Caco-2 (cell line): ENCODE measurements at regions not wholly inside any gene's neighbourhood (a gene's known extent, or its start where the extent isn't known, plus 50 kb on each side); places are given as distances from the start of the nearest gene placed in this dataset.
"Not testable (repeated sequence)": the region's sequence is repeated elsewhere in the genome, so short reads cannot be mapped to it uniquely, and the experiment has no call there.

ENCODE experiments used
- BruUV-seq: library from RNA; stranded (reverse); fragments of 400-500 nt; replicated peaks from 2 replicates; lab custom pipeline; 2021; lab: Mats Ljungman, UMichigan
- CTCF ChIA-PET: fragments of 300-600 bp; sonication (Branson Sonifier 250); formaldehyde crosslinking; loops from one replicate; lab custom pipeline; 2022; ENCODE audit warnings: antibody characterized with exemption; lab: Charles Lee
- POLR2A ChIA-PET: fragments of 300-600 bp; sonication (Branson Sonifier 250); formaldehyde crosslinking; loops from one replicate; lab custom pipeline; 2022; ENCODE audit warnings: antibody characterized with exemption; lab: Charles Lee
- DNase-seq, 2 experiments: peaks; one replicate each; pipeline versions ENCODE4 v3.0.0 to v3.0.0-alpha.2; 2020 to 2022
- H3K27me3 ChIP-seq: replicated peaks from 2 replicates; pipeline ENCODE4 v1.6.0; 2011; ENCODE audit warnings: low read length; ENCODE audit not compliant: control insufficient read depth, insufficient read depth
- H3K36me3 ChIP-seq: 2 replicates; pipeline ENCODE4 v1.5.1; 2011; ENCODE audit warnings: low read length; ENCODE audit not compliant: control insufficient read depth, insufficient read depth
- H3K4me1 ChIP-seq: fragments of 250-450 bp; sonication (Bioruptor Pico); 2 replicates; pipeline ENCODE4 v1.5.1; 2020; ENCODE audit warnings: mild to moderate bottlenecking
- H3K4me3 ChIP-seq: 2 replicates; pipeline ENCODE4 v1.5.1; 2011; ENCODE audit warnings: low read depth, mild to moderate bottlenecking, control low read depth, low read length
- H3K9me3 ChIP-seq: fragments of 250-450 bp; sonication (Bioruptor Pico); 2 replicates; pipeline ENCODE4 v1.5.1; 2020; ENCODE audit warnings: mild to moderate bottlenecking, moderate library complexity
- H3K27ac Mint-ChIP-seq: one replicate; pipeline ENCODE4 v1.8.0; 2022; ENCODE audit warnings: mixed read lengths; ENCODE audit not compliant: unreplicated experiment
- H3K27me3 Mint-ChIP-seq: one replicate; pipeline ENCODE4 v1.8.0; 2022; ENCODE audit warnings: mixed read lengths; ENCODE audit not compliant: insufficient read depth, unreplicated experiment
- H3K36me3 Mint-ChIP-seq: one replicate; pipeline ENCODE4 v1.8.0; 2022; ENCODE audit warnings: mild to moderate bottlenecking, mixed read lengths; ENCODE audit not compliant: insufficient read depth, unreplicated experiment
- H3K4me1 Mint-ChIP-seq: one replicate; pipeline ENCODE4 v1.8.0; 2022; ENCODE audit warnings: low read depth, mixed read lengths; ENCODE audit not compliant: unreplicated experiment
- H3K4me3 Mint-ChIP-seq: one replicate; pipeline ENCODE4 v1.8.0; 2022; ENCODE audit warnings: mild to moderate bottlenecking, moderate library complexity, mixed read lengths; ENCODE audit not compliant: unreplicated experiment
- H3K9me3 Mint-ChIP-seq: one replicate; pipeline ENCODE4 v1.8.0; 2022; ENCODE audit warnings: mixed read lengths; ENCODE audit not compliant: unreplicated experiment
- intact Hi-C: fragments of 100-400 bp; cut with micrococcal nuclease; formaldehyde crosslinking; loops from one replicate; pipeline ENCODE4 v1.10.0; 2022; ENCODE audit not compliant: unreplicated experiment
- TF ChIP-seq, protein P1 (sequence below), 2 experiments: fragments of 200-600 bp in 1 of 2; IDR thresholded peaks; 1 replicate in 1 of 2; 2 replicates in 1 of 2; pipeline versions ENCODE4 v1.5.1 to v1.8.0; 2011 to 2022; ENCODE audit warnings: antibody characterized with exemption in 1 of 2, control low read depth in 1 of 2, inconsistent platforms in 1 of 2, low read depth in 1 of 2, low read length in 1 of 2, mild to moderate bottlenecking in 1 of 2, moderate library complexity in 1 of 2; ENCODE audit not compliant: insufficient read depth in 1 of 2, severe bottlenecking in 1 of 2, unreplicated experiment in 1 of 2

- H3K36me3 Mint-ChIP-seq: no peaks in the 10 kb centered on the region
- no peaks in the 10 kb centered on the region for H3K4me1 Mint-ChIP-seq
- peaks cover 18% of the 10 kb centered on the region for H3K9me3 Mint-ChIP-seq
- no peak overlapping the region for H3K4me3 Mint-ChIP-seq
- H3K4me1 ChIP-seq: no peaks in the 10 kb centered on the region
- H3K36me3 ChIP-seq: no peaks in the 10 kb centered on the region
- TF ChIP-seq, protein P1, sequence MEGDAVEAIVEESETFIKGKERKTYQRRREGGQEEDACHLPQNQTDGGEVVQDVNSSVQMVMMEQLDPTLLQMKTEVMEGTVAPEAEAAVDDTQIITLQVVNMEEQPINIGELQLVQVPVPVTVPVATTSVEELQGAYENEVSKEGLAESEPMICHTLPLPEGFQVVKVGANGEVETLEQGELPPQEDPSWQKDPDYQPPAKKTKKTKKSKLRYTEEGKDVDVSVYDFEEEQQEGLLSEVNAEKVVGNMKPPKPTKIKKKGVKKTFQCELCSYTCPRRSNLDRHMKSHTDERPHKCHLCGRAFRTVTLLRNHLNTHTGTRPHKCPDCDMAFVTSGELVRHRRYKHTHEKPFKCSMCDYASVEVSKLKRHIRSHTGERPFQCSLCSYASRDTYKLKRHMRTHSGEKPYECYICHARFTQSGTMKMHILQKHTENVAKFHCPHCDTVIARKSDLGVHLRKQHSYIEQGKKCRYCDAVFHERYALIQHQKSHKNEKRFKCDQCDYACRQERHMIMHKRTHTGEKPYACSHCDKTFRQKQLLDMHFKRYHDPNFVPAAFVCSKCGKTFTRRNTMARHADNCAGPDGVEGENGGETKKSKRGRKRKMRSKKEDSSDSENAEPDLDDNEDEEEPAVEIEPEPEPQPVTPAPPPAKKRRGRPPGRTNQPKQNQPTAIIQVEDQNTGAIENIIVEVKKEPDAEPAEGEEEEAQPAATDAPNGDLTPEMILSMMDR (IDR thresholded peaks at IDR 0.05; ENCODE audit: insufficient read depth in 1 of 2, low read depth in 1 of 2, low read length in 1 of 2, severe bottlenecking in 1 of 2, unreplicated experiment in 1 of 2): no peak
- no peak overlapping the region for H3K4me3 ChIP-seq
- no peaks in the 10 kb centered on the region for H3K9me3 ChIP-seq
- no TSS peak for BruUV-seq
- ChIA-PET CTCF (no interaction called here), POLR2A (no interaction called here)
- no peaks in the 10 kb centered on the region for H3K27me3 ChIP-seq
- intact Hi-C loops: loop anchor here (10.0 kb wide), 1 partner anchor 177 kb away; no protein-coding TSS in a partner anchor
- DNase-seq: no peak
- H3K27ac Mint-ChIP-seq: no peak overlapping the region
- H3K27me3 Mint-ChIP-seq: peaks cover 3% of the 10 kb centered on the region
Observed at GRCh38 chr1:98557895-98558294, 103.6 kb upstream of the SNX7 start.

DNA sequence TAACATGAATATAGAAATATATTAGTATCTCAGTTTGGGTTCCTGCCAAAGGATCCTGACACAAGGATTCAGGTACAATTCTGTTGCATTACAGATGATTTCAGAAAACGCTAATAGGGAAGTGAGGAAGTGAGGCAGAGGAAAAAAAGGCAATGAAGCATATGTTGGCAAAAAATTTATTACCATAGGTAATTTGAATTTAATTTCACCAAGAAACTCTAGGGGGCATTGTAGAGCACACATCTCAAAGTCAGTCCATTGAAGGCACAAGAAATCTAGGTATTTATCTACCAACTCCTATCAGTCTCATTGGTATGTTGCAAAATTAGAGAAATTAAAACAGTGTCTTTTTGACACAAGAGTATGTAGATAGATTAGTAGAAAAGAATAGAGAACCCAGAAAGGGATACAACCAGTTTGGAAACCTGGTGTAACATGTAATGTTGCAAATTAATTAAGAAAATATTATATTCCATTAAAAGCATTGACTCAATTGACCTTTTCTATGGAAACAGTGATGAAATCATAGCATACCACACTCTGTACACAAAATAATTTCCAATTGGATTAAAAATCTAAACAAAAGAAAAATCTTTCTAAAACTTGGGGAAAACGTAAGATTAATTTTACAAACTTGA lies 104.9 kb upstream of the SNX7 start:
- intact Hi-C loops: loop anchor here (1.0 to 10.0 kb wide), 2 partner anchors 178 to 205 kb away; no protein-coding TSS in a partner anchor
- no peaks in the 10 kb centered on the region for H3K36me3 Mint-ChIP-seq

DNA sequence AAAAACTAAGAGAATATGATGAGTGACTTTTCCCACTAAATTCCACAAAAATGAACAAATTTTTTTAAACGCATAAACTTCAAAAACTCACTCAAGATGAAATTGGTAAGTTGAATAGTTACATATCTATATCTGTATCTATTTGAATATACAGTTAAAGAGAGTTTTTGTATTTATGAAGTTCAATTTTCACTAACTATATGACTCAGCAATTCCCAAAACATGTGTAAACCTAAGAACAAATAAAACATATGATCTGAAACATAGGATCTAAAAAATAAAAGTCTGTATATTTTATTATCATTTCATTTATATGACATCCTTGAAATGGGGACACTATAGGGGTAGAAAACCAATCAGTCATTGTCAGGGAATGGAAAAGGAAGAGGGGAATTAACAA lies 105.7 kb upstream of the SNX7 start:
- Mint-ChIP-seq H3K4me3 (no peak overlapping the region), H3K27ac (no peak overlapping the region), H3K4me1 (no peaks in the 10 kb centered on the region), H3K9me3 (peaks cover 7% of the 10 kb centered on the region), H3K36me3 (no peaks in the 10 kb centered on the region), H3K27me3 (peaks cover 3% of the 10 kb centered on the region)
- Histone ChIP-seq H3K27me3 (no peaks in the 10 kb centered on the region), H3K4me3 (no peak overlapping the region), H3K9me3 (no peaks in the 10 kb centered on the region), H3K4me1 (no peaks in the 10 kb centered on the region), H3K36me3 (no peaks in the 10 kb centered on the region)
- no peak for DNase-seq
- POLR2A ChIA-PET: no interaction called here
- BruUV-seq: no TSS peak
- TF ChIP-seq, protein P1 (IDR thresholded peaks at IDR 0.05; ENCODE audit: insufficient read depth in 1 of 2, low read depth in 1 of 2, low read length in 1 of 2, severe bottlenecking in 1 of 2, unreplicated experiment in 1 of 2): no peak
- CTCF ChIA-PET: no interaction called here
- intact Hi-C loops: loop anchor here (1.0 to 10.0 kb wide), 2 partner anchors 179 to 205 kb away; no protein-coding TSS in a partner anchor

More for the DNA sequence above, 104.9 kb upstream of the SNX7 start:
- ChIA-PET POLR2A (no interaction called here), CTCF (no interaction called here)
- BruUV-seq: no TSS peak
- Mint-ChIP-seq H3K27me3 (peaks cover 3% of the 10 kb centered on the region), H3K27ac (no peak overlapping the region), H3K4me3 (no peak overlapping the region), H3K4me1 (no peaks in the 10 kb centered on the region), H3K9me3 (peaks cover 9% of the 10 kb centered on the region)
- no peaks in the 10 kb centered on the region for H3K4me1 ChIP-seq
- no peak for DNase-seq
- H3K27me3 ChIP-seq: no peaks in the 10 kb centered on the region
- H3K4me3 ChIP-seq: no peak overlapping the region
- H3K36me3 ChIP-seq: no peaks in the 10 kb centered on the region
- no peaks in the 10 kb centered on the region for H3K9me3 ChIP-seq
- TF ChIP-seq, protein P1 (IDR thresholded peaks at IDR 0.05; ENCODE audit: insufficient read depth in 1 of 2, low read depth in 1 of 2, low read length in 1 of 2, severe bottlenecking in 1 of 2, unreplicated experiment in 1 of 2): peak in 1 of 2 experiments; percentile 27

- H3K36me3 Mint-ChIP-seq, POLR2A ChIA-PET, H3K36me3 ChIP-seq, H3K27me3 Mint-ChIP-seq, BruUV-seq, H3K4me1 ChIP-seq, H3K4me3 Mint-ChIP-seq, H3K4me1 Mint-ChIP-seq, H3K9me3 ChIP-seq, H3K27ac Mint-ChIP-seq, CTCF ChIA-PET, H3K9me3 Mint-ChIP-seq, H3K27me3 ChIP-seq, H3K4me3 ChIP-seq: not testable (repeated sequence)
- intact Hi-C loops: loop anchor here (10.0 kb wide), 1 partner anchor 182 kb away; no protein-coding TSS in a partner anchor
- DNase-seq: peak in 1 of 2 experiments; percentile 27
Observed at GRCh38 chr1:98552576-98553074, 108.9 kb upstream of the SNX7 start.
